Femur (tissue), 1 donor: ENCODE measurements at regions not wholly inside any gene's neighbourhood (a gene's known extent, or its start where the extent isn't known, plus 50 kb on each side); places are given as distances from the start of the nearest gene placed in this dataset.
"Not testable (repeated sequence)": the region's sequence is repeated elsewhere in the genome, so short reads cannot be mapped to it uniquely, and the experiment has no call there.

ENCODE experiments used
- DNase-seq: peaks from one replicate; pipeline ENCODE4 v3.0.0-alpha.2; 2017

GRCh38 chr3:174336784-174337183 lies 522.4 kb upstream of the NAALADL2 start:
- DNase-seq: no peak

GRCh38 chr3:174337227-174337626 lies 521.9 kb upstream of the NAALADL2 start:
- DNase-seq: no peak

DNA sequence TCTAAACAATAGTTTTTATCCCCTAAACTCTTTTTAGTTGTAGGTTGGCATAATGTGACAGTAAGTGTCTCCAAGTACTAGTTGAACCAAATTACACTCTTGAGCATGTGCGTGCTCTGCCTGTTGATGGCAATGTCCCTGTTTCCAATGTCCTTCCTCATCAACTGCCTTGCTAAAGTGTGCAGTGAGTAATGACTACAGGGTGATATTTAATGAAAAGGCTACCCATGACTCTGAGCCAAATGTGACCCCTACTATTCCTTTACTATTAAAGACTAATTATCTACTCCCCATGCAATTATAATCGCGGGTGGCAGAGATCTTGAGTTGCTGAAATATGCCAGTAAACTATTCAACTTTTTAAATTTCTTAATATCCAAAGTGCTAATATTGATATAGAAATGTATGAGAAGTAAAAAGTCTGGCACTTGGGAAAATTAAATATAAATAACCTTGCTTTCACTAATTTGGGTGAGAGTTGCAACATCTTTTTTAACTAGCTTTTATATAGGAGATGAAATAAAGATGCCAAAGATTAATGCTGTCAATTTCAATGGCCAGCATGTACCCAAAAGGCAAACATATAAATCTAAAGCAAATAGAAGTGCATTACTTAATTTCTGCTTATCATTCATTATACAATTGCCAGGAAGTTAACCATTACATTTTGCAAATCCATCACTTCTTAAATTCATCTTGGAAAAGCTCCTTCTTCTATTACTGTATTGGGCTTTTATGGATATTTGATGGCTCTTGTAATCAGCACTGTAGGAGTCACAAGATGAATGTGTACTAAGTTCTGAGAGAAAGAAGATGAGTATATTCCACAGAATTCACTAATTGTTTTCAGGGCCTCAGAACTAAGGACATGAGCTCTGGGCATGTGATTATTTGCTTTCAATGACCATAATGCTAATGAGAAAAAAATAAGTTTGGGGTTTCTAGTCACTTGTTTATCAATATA lies 518.2 kb upstream of the NAALADL2 start:
- no peak for DNase-seq

GRCh38 chr3:174342171-174342570 lies 517.0 kb upstream of the NAALADL2 start:
- no peak for DNase-seq

- DNase-seq: no peak
These were observed 516.1 kb upstream of the NAALADL2 start for GRCh38 chr3:174342941-174343501.

DNA sequence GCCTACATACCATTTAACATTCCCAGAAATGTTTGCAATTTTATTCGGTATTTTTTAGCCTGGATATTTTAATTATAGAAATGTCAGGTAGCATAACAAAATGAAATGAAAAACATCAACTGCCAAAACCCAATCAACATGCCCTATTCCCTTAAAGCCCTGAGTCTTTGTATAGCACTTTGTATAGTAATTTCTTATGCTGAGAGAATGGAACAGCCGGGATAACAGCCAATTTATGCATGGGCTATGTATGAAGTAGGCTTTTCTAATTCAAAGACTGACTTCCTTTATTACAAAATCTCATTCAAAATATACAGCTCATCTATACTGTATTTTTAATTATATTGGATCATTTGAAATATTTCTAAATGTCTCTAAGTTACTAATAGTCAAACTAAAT lies 513.0 kb upstream of the NAALADL2 start:
- DNase-seq: no peak

DNA sequence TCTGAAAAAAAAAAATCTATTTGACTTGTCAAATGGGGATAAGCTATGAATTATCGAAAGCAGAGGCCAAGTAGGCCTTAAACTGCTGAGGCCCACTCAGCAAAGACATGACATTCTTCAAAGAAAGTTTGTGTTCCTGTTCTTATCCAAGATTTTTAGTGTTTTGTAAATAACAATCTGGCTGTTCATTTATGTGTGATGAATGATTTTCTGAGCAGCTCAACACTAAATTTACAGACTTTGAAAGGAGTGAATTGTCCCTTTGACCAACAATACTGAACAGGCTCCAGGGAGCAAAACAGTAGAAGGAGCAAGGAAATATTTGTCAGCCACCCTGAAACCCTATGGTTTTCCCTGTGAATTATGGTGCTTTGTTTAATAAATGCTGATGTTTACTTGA lies 512.6 kb upstream of the NAALADL2 start:
- DNase-seq: no peak

GRCh38 chr3:174347474-174348138 lies 511.5 kb upstream of the NAALADL2 start:
- DNase-seq: no peak

GRCh38 chr3:174352227-174352626 lies 506.9 kb upstream of the NAALADL2 start:
- no peak for DNase-seq

DNA sequence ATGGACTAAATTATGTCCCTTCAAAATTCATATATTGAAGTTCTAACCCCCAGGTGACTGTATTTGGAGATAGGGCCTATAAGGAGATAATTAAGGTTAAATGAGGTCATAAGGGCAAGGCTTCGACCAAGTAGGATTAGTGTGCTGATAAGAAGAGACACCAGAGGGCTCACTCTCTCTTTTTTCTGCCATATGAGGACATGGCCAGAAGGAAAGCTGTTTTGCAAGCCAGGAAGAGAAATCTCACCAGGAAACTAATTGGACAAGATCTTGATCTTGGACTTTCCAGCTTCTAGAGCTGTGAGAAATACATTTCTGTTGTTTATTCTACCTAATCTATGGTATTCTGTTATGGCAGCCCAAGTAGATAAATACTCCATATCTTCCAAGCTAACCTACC lies 503.6 kb upstream of the NAALADL2 start:
- DNase-seq: no peak

DNA sequence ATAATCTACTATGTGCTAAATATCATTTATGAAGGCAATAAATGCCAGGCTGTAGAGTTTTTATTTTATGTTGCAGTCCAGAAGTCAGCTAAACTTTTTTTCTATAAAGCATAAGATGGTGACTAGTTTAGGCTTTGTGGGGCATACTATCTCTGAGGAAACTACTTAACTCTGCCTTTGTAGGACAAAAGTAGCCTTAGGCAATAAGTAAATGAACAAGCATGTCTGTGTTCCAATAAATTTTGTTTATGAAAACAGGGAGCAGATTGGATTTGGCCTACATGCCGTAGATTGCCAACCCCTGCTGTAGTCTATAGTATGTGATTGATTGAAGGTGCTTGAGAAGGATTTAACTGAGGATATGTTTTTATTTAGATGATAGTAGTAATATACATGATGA lies 502.5 kb upstream of the NAALADL2 start:
- DNase-seq: no peak

DNA sequence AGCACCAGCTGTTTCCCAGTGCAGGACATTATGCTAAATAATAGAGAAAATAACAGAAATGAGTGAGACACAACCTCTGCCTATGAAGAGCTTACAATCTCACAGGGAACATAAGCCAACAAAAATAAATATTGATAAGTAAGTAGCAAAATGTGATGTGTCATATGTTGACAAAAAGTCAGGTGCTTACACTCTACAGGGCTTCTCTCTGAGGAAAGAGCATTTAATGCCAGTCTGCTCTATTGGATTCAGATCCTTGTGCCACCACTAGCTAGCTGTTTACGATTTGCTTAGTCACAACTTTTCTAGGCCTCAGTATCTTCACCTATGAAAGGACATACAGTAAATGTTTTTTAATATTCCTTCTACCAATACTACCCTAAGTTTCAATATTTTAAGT lies 500.9 kb upstream of the NAALADL2 start:
- DNase-seq: no peak

DNA sequence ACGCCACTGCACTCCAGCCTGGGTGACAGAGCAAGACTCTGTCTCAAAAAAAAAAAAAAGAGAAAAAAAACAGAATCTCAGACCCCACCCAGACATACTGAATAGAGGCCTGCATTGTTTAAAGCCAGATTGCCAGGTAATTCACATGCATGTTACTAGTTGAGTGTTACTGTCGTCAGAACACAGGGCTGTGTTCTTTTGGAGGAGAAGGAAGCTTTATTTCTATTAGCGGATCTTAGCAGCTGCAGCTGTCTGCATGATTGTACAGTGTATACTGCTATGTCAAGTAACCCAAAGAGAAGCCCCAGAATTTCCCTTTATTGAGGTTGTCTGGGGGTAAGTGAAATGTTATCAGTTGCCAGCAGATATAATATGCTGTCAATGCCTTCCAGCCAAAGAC lies 496.6 kb upstream of the NAALADL2 start:
- DNase-seq: no peak

- DNase-seq: no peak
These were observed 495.9 kb upstream of the NAALADL2 start for GRCh38 chr3:174363256-174363655.

GRCh38 chr3:174365796-174366195 lies 493.3 kb upstream of the NAALADL2 start:
- DNase-seq: no peak

DNA sequence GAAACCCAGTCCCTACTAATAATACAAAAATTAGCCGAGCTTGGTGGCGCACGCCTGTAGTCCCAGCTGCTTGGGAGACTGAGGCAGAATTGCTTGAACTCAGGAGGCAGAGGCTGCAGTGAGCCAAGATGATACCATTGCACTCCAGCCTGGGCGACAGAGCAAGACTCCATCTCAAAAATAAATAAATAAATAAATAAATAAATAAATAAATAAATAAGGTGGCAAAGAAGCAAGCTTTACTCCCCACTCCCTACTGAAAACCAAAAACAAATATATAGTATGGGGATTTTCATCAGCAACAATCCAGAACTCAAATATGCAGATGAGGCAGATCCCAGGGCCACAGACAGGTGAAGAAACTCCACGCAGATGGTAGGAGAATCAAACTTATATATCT lies 492.2 kb upstream of the NAALADL2 start:
- not testable (repeated sequence) for DNase-seq

- no peak for DNase-seq
These were observed 482.8 kb upstream of the NAALADL2 start for GRCh38 chr3:174376346-174376745.

DNA sequence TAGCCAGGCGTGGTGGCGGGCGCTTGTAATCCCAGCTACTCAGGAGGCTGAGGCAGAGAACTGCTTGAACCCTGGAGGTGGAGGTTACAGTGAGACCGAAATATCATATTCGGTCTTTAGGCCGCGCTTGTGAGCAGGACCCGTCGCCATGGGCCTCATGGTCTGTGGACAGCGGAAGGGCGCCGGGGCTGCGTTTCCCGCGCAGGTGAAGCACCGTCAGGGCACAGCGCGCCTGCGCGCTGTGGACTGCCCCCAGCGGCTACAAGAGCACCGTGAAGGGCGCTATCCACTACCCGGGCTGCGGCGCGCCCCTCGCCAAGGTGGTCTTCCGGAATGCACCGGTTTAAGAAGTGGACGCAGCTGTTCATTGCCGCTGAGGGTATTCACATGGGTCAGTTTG lies 482.0 kb upstream of the NAALADL2 start:
- DNase-seq: no peak

DNA sequence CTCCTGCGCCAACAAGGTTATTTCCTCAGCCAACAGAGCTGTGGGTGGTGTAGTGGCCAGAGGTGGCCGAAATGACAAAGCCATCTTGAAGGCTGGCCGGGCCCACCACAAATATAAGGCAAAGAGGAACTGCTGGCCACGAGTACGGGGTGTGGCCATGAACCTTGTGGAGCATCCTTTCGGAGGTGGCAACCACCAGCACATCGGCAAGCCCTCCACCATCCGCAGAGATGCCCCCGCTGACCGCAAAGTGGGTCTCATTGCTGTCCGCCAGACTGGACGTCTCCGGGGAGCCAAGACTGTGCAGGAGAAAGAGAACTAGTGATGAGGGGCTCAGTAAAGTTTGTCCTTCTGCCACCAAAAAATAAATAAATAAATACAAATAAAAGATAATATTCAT lies 481.4 kb upstream of the NAALADL2 start:
- DNase-seq: no peak

DNA sequence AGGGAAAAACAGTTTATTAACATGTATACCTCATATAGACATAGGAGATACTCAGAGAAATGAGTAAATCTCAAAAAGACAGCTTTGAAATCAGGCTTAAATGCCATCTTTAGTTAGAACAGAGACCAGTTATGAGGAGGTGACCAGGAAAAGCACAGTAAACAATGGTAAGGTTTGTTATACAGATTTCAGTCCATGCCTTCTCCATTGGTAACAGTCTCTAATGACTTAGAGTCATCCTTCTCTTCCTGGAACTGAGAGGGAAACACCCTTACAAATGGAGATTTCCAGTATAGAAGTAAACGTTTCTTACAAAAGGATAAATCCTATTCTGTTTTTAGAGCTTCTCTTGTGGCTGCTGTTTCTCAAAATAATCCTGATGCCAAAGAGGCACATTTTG lies 476.3 kb upstream of the NAALADL2 start:
- no peak for DNase-seq

- DNase-seq: no peak
These were observed 471.4 kb upstream of the NAALADL2 start for GRCh38 chr3:174387736-174388135.

DNA sequence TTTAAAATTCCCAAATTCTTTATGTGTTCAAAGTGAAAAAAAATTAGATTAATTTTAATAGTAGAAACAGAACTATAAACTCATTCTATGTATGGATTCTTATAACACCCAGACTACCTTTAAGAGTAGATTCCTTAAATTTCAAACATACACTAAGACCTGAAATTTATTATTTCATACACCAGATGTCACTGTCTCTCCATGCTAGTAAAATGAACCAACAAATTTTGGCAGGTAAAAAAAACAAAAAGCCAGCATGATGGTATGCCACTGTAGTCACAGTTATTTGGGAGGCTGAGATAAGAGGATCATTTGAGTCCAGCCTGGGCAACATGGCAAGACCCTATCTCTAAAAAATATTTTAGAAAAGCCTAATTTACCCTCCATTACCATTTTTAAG lies 461.3 kb upstream of the NAALADL2 start:
- no peak for DNase-seq

- no peak for DNase-seq
These were observed 460.4 kb upstream of the NAALADL2 start for GRCh38 chr3:174398761-174399160.

DNA sequence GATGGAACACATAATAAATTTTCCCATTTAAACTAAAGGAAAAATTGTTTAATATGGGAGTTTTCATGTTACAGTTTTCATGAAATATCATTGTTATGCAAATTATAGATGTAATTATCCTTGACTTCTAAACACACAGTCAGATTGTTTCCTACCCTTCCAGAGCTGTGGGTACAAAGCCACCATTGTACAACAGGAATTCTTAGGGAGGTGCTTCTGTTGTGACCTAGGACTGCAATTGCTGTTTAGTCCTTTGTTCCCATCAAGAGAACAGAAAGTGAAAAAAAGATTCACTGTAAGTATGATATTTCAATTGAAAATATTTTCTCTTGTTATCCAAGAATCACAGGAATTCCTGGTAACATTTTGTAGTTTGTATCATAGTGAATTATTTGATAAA lies 455.3 kb upstream of the NAALADL2 start:
- no peak for DNase-seq
